ENCODE measurements at regions not wholly inside any gene's neighbourhood (a gene's known extent, or its start where the extent isn't known, plus 50 kb on each side); places are given as distances from the start of the nearest gene placed in this dataset.
"Not testable (repeated sequence)": the region's sequence is repeated elsewhere in the genome, so short reads cannot be mapped to it uniquely, and the experiment has no call there.

DNA sequence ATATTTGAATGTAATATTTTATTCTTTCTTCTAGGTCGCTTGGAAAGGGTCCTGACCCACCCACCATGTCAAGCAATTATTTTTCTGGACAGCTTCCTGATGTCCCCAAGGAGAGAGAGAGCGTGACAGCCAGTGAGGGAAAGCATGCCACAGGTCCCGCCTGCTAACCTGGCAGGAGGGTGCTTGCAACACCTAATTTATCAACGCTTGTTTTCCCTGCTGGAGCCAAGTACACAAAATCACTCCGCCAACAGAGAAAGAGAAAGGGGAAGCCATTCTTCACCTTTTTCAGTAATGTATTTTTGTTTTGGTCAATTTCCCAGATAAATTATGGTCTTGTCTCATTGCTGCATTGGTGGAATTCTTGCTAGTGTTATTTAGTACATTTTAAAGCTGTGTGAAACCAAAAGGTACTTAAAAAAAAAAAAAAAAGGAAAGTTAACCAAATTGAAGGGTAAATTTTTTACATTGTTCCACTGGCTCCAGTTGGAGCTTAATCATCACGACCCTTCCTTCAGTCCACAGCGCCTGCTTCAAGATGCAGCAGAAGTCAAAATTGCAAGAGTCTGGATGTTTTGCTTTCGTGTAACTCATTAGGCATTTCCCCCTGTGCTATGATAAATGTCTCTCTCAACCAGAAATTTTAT lies 88.5 kb upstream of the COPS8 start:
- Histone ChIP-seq H3K4me3 (no peak overlapping the region), H3K9me3 (no peaks in the 10 kb centered on the region), H3K27ac (no peak overlapping the region), H3K4me1 (peaks cover 17% of the 10 kb centered on the region), H3K27me3 (ENCODE audit: low read depth) (no peaks in the 10 kb centered on the region), H3K36me3 (no peaks in the 10 kb centered on the region)
- TF ChIP-seq, protein P1, sequence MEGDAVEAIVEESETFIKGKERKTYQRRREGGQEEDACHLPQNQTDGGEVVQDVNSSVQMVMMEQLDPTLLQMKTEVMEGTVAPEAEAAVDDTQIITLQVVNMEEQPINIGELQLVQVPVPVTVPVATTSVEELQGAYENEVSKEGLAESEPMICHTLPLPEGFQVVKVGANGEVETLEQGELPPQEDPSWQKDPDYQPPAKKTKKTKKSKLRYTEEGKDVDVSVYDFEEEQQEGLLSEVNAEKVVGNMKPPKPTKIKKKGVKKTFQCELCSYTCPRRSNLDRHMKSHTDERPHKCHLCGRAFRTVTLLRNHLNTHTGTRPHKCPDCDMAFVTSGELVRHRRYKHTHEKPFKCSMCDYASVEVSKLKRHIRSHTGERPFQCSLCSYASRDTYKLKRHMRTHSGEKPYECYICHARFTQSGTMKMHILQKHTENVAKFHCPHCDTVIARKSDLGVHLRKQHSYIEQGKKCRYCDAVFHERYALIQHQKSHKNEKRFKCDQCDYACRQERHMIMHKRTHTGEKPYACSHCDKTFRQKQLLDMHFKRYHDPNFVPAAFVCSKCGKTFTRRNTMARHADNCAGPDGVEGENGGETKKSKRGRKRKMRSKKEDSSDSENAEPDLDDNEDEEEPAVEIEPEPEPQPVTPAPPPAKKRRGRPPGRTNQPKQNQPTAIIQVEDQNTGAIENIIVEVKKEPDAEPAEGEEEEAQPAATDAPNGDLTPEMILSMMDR (IDR thresholded peaks at IDR 0.05), result no peak
- intact Hi-C loops (cut with DNase I), result no loop called here
- no peak for DNase-seq
- ATAC-seq, result peak in 1 of 2 donors; percentile 38

DNA sequence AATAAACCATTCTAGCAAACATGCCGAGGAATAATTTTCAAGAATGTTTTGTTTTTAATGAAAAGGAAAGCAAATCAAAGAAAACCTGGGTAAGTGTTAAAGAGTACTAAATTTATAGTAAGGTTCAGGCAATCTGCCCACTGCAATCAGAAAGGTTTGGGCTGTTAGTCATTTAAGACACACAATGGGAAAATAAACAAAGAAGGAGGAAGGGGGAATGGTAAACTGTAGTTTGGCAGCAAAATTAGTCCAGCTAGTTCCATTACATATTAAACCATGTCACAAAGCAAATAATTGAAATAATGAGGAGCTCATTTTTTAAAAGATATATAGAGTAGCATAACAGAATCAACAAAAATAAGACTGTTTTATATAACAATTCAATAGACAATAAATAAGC lies 87.5 kb upstream of the COPS8 start:
- peak in 1 of 2 donors; percentile 76 for ATAC-seq
- intact Hi-C loops (cut with DNase I), result no loop called here

DNA sequence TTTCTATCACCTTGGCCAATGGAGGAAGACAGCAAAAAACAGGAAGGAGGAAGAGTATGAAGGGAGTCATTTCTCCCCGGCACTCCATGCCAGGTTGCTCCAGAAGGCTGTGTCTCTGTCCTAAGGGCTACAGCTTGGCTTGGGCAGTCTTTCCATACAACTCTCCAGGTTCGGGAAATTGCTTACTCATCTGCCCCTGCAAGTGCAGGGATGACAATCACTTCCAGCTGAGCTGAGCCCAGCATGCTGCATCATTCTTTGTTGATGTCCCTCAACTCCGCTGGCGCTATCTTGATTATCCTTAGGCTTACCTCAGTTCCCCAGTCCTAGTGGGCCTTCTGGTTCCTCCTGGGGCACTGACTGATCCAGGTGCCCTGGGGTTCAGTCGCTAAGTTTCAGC lies 86.9 kb upstream of the COPS8 start:
- Histone ChIP-seq H3K36me3 (no peaks in the 10 kb centered on the region), H3K4me1 (peaks cover 17% of the 10 kb centered on the region), H3K9me3 (no peaks in the 10 kb centered on the region), H3K27ac (no peak overlapping the region), H3K4me3 (no peak overlapping the region), H3K27me3 (ENCODE audit: low read depth) (peaks cover 3% of the 10 kb centered on the region)
- TF ChIP-seq, protein P1 (IDR thresholded peaks at IDR 0.05), result no peak
- DNase-seq, result no peak
- ATAC-seq, result no peak
- intact Hi-C loops (cut with DNase I), result no loop called here

More for the DNA sequence above, 87.5 kb upstream of the COPS8 start:
- H3K9me3 ChIP-seq, result no peaks in the 10 kb centered on the region
- DNase-seq, result no peak
- no peaks in the 10 kb centered on the region for H3K36me3 ChIP-seq
- peaks cover 17% of the 10 kb centered on the region for H3K4me1 ChIP-seq
- H3K27me3 ChIP-seq (ENCODE audit: low read depth), result peaks cover 2% of the 10 kb centered on the region
- H3K4me3 ChIP-seq, result no peak overlapping the region
- TF ChIP-seq, protein P1 (IDR thresholded peaks at IDR 0.05), result no peak
- H3K27ac ChIP-seq, result no peak overlapping the region

DNA sequence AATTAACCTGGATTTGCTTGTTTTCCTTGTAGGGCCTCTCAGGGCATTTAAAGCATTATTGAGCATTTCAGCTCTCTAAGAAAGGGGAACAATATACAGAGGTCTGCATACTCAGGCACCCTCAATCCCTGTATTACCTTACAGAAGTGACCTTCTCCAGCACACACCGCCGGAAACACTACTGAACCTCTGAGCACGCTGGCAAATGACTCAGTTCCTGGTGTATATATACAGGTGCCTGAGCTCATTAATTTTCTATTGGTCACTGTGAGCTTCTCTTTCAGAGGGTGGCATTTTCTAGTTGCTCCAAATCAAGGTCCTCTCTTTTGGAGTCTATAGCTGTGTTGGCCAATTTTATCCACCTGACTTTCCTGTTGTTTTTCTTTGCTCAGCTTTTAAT lies 85.2 kb upstream of the COPS8 start:
- Histone ChIP-seq H3K9me3 (no peaks in the 10 kb centered on the region), H3K4me3 (no peak overlapping the region), H3K27me3 (ENCODE audit: low read depth) (peaks cover 3% of the 10 kb centered on the region), H3K27ac (no peak overlapping the region), H3K36me3 (no peaks in the 10 kb centered on the region), H3K4me1 (peaks cover 17% of the 10 kb centered on the region)
- intact Hi-C loops (cut with DNase I), result no loop called here
- ATAC-seq (no peak), DNase-seq (no peak)
- TF ChIP-seq, protein P1 (IDR thresholded peaks at IDR 0.05), result no peak

DNA sequence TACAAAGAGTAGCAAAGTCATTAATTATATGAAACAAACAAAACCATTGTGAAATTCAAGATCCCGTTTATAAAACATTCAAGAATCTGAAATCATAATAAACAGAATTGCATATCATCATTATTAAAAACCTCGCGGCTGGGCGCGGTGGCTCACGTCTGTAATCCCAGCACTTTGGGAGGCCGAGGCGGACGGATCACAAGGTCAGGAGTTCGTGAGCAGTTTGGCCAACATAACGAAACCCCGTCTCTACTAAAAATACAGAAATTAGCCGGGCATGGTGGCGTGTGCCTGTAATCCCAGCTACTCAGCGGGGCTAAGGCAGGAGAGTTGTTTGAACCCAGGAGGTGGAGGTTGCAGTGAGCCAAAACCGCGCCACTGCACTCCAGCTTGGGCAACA lies 80.3 kb upstream of the COPS8 start:
- H3K27me3 ChIP-seq (ENCODE audit: low read depth); ATAC-seq; H3K4me3 ChIP-seq; H3K9me3 ChIP-seq; H3K4me1 ChIP-seq; DNase-seq; H3K27ac ChIP-seq; intact Hi-C loops (cut with DNase I); H3K36me3 ChIP-seq: not testable (repeated sequence)

DNA sequence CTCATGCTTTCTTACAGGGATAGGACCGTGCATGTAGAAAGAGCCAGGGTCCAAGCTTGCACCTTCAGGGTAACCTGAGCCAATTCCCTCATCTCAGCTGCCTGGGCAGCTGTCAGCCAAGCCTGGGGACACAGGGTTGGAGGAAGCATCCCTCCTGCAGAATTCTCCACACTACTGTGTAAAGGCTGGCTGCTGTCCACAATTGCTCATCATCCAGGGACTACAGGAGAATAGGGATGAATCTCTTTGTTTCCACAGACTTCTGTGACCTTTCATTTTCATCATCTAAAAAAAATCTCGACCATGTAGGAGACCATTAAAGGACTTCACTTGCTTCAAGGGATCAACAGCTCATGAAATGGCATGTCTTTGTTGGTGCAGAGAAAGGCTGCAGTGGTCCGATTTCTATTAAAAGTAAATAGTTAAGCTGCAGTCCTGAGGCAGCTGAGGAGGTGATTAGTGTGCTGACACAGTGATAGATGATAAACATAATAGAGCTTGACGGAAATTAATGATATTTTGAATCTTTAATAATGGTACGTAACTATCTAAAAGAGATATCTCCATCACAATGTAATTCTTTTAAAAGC lies 74.4 kb upstream of the COPS8 start:
- intact Hi-C loops (cut with DNase I), result no loop called here
- DNase-seq, result no peak
- no peaks in the 10 kb centered on the region for H3K36me3 ChIP-seq

More for the DNA sequence above, 74.4 kb upstream of the COPS8 start:
- TF ChIP-seq, protein P1 (IDR thresholded peaks at IDR 0.05), result no peak
- Histone ChIP-seq H3K9me3 (no peaks in the 10 kb centered on the region), H3K4me3 (no peak overlapping the region), H3K27me3 (ENCODE audit: low read depth) (no peaks in the 10 kb centered on the region), H3K4me1 (peaks cover 20% of the 10 kb centered on the region), H3K27ac (no peak overlapping the region)
- ATAC-seq, result no peak

Data from lower lobe of right lung (tissue), 2 donors.